ENCODE measurements at regions not wholly inside any gene's neighbourhood (a gene's known extent, or its start where the extent isn't known, plus 50 kb on each side); places are given as distances from the start of the nearest gene placed in this dataset.

GRCh38 chr11:112321501-112322172 lies 61.0 kb upstream of the PLET1 start:
- Histone ChIP-seq H2BK20ac (ENCODE audit: low read length) (no peak overlapping the region), H3K18ac (ENCODE audit: extremely low read depth, low read length) (no peak overlapping the region), H3K36me3 (ENCODE audit: control insufficient read depth in 2 of 4, insufficient read depth in 4 of 4, low read length in 3 of 4) (no peaks in the 10 kb centered on the region), H2BK5ac (ENCODE audit: low read depth, low read length) (no peak overlapping the region), H3K23ac (ENCODE audit: insufficient read length) (no peak overlapping the region), H2AFZ (ENCODE audit: low read length) (no peak overlapping the region), H3K27me3 (replicated peaks in 1 of 4; ENCODE audit: control insufficient read depth in 3 of 4, extremely low read depth in 1 of 4, insufficient read depth in 3 of 4, low read length in 3 of 4) (no peaks in the 10 kb centered on the region), H3K4ac (replicated peaks; ENCODE audit: insufficient read length, low read depth, low read length) (no peak overlapping the region), H2BK12ac (ENCODE audit: low read depth, low read length) (no peak overlapping the region; the same call in 1 of the 2 replicates), H2BK15ac (ENCODE audit: low read length) (no peak overlapping the region), H4K91ac (replicated peaks; ENCODE audit: insufficient read length, low read length) (peak overlapping the region; percentile 6), H3K79me1 (ENCODE audit: low read depth, low read length) (no peaks in the 10 kb centered on the region), H2BK120ac (replicated peaks; ENCODE audit: low read depth, low read length) (no peak overlapping the region), H3K14ac (ENCODE audit: insufficient read length) (no peak overlapping the region), H4K8ac (ENCODE audit: extremely low read depth, insufficient read depth, low read length) (no peak overlapping the region), H3K4me2 (ENCODE audit: insufficient read depth in 1 of 2, low read depth in 2 of 2, low read length in 2 of 2) (peak overlapping the region; percentile 15 to 34; a peak in 2 of 4 replicates), H3K79me2 (ENCODE audit: control insufficient read depth in 1 of 2, insufficient read depth in 2 of 2, low read length in 2 of 2) (no peaks in the 10 kb centered on the region), H2AK5ac (ENCODE audit: low read depth, low read length) (no peak overlapping the region), H4K20me1 (replicated peaks in 1 of 2; ENCODE audit: control insufficient read depth in 1 of 2, insufficient read depth in 2 of 2, low read length in 2 of 2) (no peaks in the 10 kb centered on the region), H3K27ac (ENCODE audit: low read depth, low read length) (no peak overlapping the region), H3K4me1 (replicated peaks in 1 of 4; ENCODE audit: control insufficient read depth in 3 of 4, insufficient read depth in 4 of 4, low read length in 3 of 4) (peaks cover 5 to 15% (median 8%) of the 10 kb centered on the region in 4 experiments; a peak in 5 of 7 replicates), H3K56ac (replicated peaks; ENCODE audit: insufficient read length, low read depth, low read length) (no peak overlapping the region), H4K5ac (ENCODE audit: insufficient read length, low read depth, low read length) (no peak overlapping the region), H3K9me3 (ENCODE audit: insufficient read depth in 2 of 2, low read depth in 1 of 2, low read length in 1 of 2) (no peaks in the 10 kb centered on the region), H3K4me3 (ENCODE audit: extremely low read depth in 1 of 4, insufficient read depth in 2 of 4, low read depth in 3 of 4, low read length in 4 of 4) (no peak overlapping the region), H3K23me2 (ENCODE audit: low read depth, low read length) (no peaks in the 10 kb centered on the region), H3K9ac (replicated peaks in 1 of 4; ENCODE audit: extremely low read depth in 1 of 4, low read depth in 3 of 4, low read length in 3 of 4) (no peak overlapping the region)
- ChIA-PET CTCF (ENCODE audit: partially characterized antibody) (no interaction called here), POLR2A (ENCODE audit: partially characterized antibody) (no interaction called here)
- 0 out of 2 replicates have a peak, but pooled peaks have one; percentile 30 for TF ChIP-seq USF2 (IDR thresholded peaks at IDR 0.05; ENCODE audit: low read length)
- no peak for TF ChIP-seq GABPA (IDR thresholded peaks at IDR 0.05; ENCODE audit: borderline replicate concordance, insufficient read depth, low read length)
- peak; percentile 91 for TF ChIP-seq CEBPB (IDR thresholded peaks at IDR 0.05; ENCODE audit: low read depth, low read length)
- DNase-seq (ENCODE audit: low read depth in 1 of 2, low spot score in 2 of 2): peak in 1 of 2 experiments; percentile 17
- FAIRE-seq: peak; percentile 19
- 62% methylated on average over 8 of the region's 8 CpGs; no CpG with 5 or more reads in 1 of the 2 experiments for WGBS, 2 experiments (ENCODE audit: extremely low coverage in 1 of 2, insufficient coverage in 1 of 2, insufficient read length in 1 of 2, insufficient replicate concordance in 2 of 2, low coverage in 1 of 2, low lambda C conversion rate in 2 of 2, missing lambda C conversion rate in 1 of 2)

All from H1 (cell line).